Fibroblast of the aortic adventitia (primary cell): ENCODE measurements at regions not wholly inside any gene's neighbourhood (a gene's known extent, or its start where the extent isn't known, plus 50 kb on each side); places are given as distances from the start of the nearest gene placed in this dataset.

Experiments
- DNase-seq: peaks from one replicate; pipeline ENCODE4 v3.0.0-alpha.2; 2010; ENCODE audit warnings: low read depth
- H3K4me3 ChIP-seq: 2 replicates; pipeline ENCODE4 v1.5.1; 2011; ENCODE audit warnings: low read depth, mild to moderate bottlenecking, control low read depth, low read length, moderate library complexity
- CTCF ChIP-seq: IDR thresholded peaks from 2 replicates; pipeline ENCODE4 v1.5.1; 2011; ENCODE audit warnings: mild to moderate bottlenecking, low read length, control low read depth, inconsistent platforms; ENCODE audit not compliant: insufficient read depth

GRCh38 chr12:92036061-92036620 is 109.5 kb downstream of the BTG1 start:
- TF ChIP-seq CTCF: no peak
- DNase-seq: no peak
- H3K4me3 ChIP-seq: no peak overlapping the region

DNA sequence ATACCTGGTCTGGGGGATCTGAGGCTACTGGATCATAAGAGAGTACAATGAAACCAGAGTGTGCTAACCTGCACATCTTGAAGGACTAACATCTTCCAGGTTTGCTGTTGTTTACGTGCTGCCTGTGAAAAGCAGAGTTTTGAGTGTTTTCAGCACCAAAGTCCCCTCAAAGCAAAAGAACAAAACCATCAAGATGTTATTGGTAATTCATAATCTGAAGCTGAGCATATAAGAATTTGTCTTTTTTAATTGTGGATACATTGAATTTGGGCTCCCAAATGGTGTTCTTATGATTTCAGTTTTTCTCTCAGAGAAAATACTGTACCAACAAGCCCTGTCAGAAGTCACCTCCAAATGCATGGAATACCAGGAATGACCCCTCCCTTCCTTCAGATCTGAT is 110.2 kb downstream of the BTG1 start:
- DNase-seq: no peak
- no peak overlapping the region for H3K4me3 ChIP-seq
- TF ChIP-seq CTCF: no peak

- no peak for TF ChIP-seq CTCF
- DNase-seq: peak; percentile 66
- peak overlapping the region; percentile 48 for H3K4me3 ChIP-seq
Measured at GRCh38 chr12:92034858-92035401, 110.7 kb downstream of the BTG1 start.

GRCh38 chr12:92034083-92034482 is 111.6 kb downstream of the BTG1 start:
- no peak for TF ChIP-seq CTCF
- H3K4me3 ChIP-seq: no peak overlapping the region
- no peak for DNase-seq

DNA sequence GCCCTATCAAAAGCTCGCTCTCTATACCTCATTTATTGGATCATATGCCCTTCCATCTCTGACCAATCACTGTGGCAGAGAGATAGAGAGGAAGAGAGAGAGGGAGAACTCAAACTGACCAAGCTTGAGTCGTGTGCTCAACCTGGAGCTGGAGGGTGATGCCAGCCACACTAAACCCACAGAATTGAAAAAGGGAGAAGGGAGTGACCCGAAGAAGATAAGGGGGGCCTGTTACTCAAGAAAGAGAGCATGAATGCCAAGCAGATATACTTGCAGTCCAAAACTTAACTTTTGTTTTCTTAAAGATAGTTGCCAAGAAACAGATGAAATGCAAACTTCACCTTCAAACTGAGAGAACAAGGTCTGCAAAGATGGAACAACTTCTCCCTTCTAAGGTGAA is 112.7 kb downstream of the BTG1 start:
- DNase-seq: peak; percentile 42
- H3K4me3 ChIP-seq: no peak overlapping the region
- no peak for TF ChIP-seq CTCF

DNA sequence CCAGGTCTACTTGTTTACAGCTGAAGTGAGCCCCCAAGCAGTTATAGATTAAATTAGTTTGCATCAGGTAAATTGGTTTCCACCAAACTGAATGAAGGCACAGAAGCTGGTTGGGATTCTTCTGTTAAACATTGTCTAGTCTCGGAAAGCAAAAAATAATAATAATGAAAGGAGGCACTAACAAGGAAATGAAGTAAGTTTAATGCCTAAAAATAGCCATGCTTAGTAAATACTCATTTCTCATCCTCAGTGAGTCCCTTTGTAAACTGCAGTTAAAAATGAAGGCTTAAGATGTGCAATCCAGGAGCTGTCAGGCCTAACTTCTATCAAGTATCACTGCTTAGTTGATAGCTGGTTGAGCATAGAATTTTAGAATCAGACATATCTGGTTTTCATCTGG is 113.5 kb downstream of the BTG1 start:
- TF ChIP-seq CTCF: no peak
- H3K4me3 ChIP-seq: no peak overlapping the region
- DNase-seq: no peak

GRCh38 chr12:92030618-92031017 is 115.0 kb downstream of the BTG1 start:
- H3K4me3 ChIP-seq: no peak overlapping the region
- TF ChIP-seq CTCF: no peak
- DNase-seq: peak; percentile 21
